Thyroid gland (tissue), 4 donors: ENCODE measurements at regions not wholly inside any gene's neighbourhood (a gene's known extent, or its start where the extent isn't known, plus 50 kb on each side); places are given as distances from the start of the nearest gene placed in this dataset.

ENCODE experiments used
- POLR2A ChIP-seq, 2 donors: fragments of 450-650 bp; IDR thresholded peaks; one replicate each; pipeline ENCODE4 v1.6.1; 2017; ENCODE audit warnings: antibody characterized with exemption in 2 of 2, mild to moderate bottlenecking in 2 of 2, moderate library complexity in 1 of 2
- TF ChIP-seq, protein P1 (sequence below), 6 experiments: fragments of 200-600 bp in 3 of 6; fragments of 450-650 bp in 3 of 6; sonication (generic) in 3 of 6; IDR thresholded peaks; one replicate each; pipeline ENCODE4 v1.5.1; 2016 to 2019; ENCODE audit warnings: antibody characterized with exemption in 6 of 6, mild to moderate bottlenecking in 2 of 6, inconsistent platforms in 1 of 6, moderate library complexity in 1 of 6

GRCh38 chr10:64130152-64130551 lies 609.0 kb downstream of the REEP3 start:
- TF ChIP-seq, protein P1, sequence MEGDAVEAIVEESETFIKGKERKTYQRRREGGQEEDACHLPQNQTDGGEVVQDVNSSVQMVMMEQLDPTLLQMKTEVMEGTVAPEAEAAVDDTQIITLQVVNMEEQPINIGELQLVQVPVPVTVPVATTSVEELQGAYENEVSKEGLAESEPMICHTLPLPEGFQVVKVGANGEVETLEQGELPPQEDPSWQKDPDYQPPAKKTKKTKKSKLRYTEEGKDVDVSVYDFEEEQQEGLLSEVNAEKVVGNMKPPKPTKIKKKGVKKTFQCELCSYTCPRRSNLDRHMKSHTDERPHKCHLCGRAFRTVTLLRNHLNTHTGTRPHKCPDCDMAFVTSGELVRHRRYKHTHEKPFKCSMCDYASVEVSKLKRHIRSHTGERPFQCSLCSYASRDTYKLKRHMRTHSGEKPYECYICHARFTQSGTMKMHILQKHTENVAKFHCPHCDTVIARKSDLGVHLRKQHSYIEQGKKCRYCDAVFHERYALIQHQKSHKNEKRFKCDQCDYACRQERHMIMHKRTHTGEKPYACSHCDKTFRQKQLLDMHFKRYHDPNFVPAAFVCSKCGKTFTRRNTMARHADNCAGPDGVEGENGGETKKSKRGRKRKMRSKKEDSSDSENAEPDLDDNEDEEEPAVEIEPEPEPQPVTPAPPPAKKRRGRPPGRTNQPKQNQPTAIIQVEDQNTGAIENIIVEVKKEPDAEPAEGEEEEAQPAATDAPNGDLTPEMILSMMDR (IDR thresholded peaks at IDR 0.05), result no peak
- no peak for TF ChIP-seq POLR2A (IDR thresholded peaks at IDR 0.05)
